Central memory CD8-positive, alpha-beta T cell (primary cell): ENCODE measurements at regions not wholly inside any gene's neighbourhood (a gene's known extent, or its start where the extent isn't known, plus 50 kb on each side); places are given as distances from the start of the nearest gene placed in this dataset.

Experiments used
- ATAC-seq: fragments of 150-1000 bp; cut with Tn5 transposase; replicated peaks from 2 replicates; pipeline ENCODE4 v1.10.0; 2022; ENCODE audit warnings: mild to moderate bottlenecking, moderate FRiP score, moderate number of reproducible peaks; ENCODE audit not compliant: poor library complexity, severe bottlenecking; ENCODE audit errors: extremely low read depth
- DNase-seq, 2 donors: peaks; one replicate each; pipeline ENCODE4 v3.0.0; 2021; ENCODE audit warnings: low spot score in 2 of 2
- H3K27ac Mint-ChIP-seq: one replicate; pipeline ENCODE4 v1.8.0; 2022; ENCODE audit warnings: low read depth, mild to moderate bottlenecking, moderate library complexity, mixed read lengths
- H3K27me3 Mint-ChIP-seq: one replicate; pipeline ENCODE4 v1.8.0; 2022; ENCODE audit warnings: mixed read lengths
- H3K36me3 Mint-ChIP-seq: one replicate; pipeline ENCODE4 v1.8.0; 2022; ENCODE audit warnings: mild to moderate bottlenecking, moderate library complexity, mixed read lengths; ENCODE audit not compliant: insufficient read depth
- H3K4me1 Mint-ChIP-seq: one replicate; pipeline ENCODE4 v1.8.0; 2022; ENCODE audit warnings: mixed read lengths
- H3K4me3 Mint-ChIP-seq: one replicate; pipeline ENCODE4 v1.8.0; 2022; ENCODE audit warnings: mild to moderate bottlenecking, moderate library complexity, mixed read lengths
- H3K9me3 Mint-ChIP-seq: one replicate; pipeline ENCODE4 v1.8.0; 2022; ENCODE audit warnings: mixed read lengths

DNA sequence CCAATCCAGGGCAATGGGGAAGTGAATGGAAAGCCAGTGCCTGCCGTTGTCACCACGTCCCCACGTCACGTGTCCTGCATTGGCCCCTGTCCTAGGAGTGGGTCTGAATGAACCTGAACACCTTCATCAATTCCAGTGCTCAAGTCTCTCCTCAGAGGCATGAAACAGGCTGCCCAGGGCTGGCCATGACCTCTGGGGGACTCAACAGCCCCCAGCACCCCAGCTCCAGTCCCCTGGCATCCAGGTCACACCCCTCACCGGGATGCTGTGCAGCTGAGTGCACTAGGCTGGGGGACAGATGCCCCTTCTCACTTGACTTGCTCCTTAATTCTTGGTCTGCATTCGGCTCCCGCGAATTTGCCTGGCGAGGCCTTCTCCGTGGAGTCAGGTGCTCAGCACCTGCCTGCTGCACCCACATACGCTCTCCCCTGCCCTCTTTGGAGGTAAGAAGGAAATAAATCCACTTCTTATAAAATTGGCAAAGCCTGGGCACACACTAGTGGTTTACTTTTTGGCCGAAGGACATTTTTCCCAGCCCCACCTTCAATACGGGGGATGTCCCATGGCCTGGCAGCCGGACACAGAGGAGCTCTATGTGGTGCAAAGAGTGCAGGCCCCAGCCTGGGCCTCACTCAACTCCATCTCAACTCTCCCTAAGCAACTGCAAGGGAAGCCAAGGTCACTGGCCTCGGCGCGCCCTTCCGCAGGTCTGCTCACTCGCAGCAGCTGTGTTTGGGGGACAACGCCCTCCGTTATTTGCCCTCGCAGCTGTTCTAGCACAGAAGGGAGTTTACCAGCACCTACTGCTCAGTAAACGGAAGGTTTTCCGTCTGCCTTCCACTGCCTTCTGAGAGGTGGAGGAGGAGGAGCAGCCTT, 77.6 kb upstream of the SHH start:
- no peaks in the 10 kb centered on the region for H3K4me1 Mint-ChIP-seq
- H3K36me3 Mint-ChIP-seq = no peaks in the 10 kb centered on the region
- H3K4me3 Mint-ChIP-seq = no peak overlapping the region
- H3K27ac Mint-ChIP-seq = no peak overlapping the region
- DNase-seq (no peak), ATAC-seq (no peak)
- H3K9me3 Mint-ChIP-seq = peaks cover 7% of the 10 kb centered on the region
- H3K27me3 Mint-ChIP-seq = peaks cover 15% of the 10 kb centered on the region

DNA sequence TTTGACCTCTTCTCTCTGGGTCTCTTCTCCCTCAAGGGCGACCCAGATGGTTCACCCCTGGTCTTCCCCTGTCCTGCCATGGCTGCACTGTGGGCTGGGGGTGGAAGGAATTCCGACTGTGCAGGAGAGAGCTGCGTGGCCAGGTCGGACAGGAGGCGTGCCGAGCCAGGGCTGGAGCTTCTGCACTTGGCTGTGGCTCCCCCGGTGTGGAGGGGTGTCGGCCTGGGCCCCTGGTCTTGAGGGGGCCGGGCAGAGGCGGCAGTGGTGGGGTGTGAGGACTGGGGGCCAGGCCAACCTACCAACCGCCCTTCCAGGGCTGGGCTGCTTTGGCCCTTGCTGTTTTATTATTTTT, 74.9 kb upstream of the SHH start:
- DNase-seq = no peak
- Mint-ChIP-seq H3K36me3 (peaks cover 2% of the 10 kb centered on the region), H3K27me3 (peaks cover 15% of the 10 kb centered on the region), H3K4me1 (no peaks in the 10 kb centered on the region), H3K27ac (no peak overlapping the region), H3K4me3 (no peak overlapping the region), H3K9me3 (peaks cover 7% of the 10 kb centered on the region)
- no peak for ATAC-seq

GRCh38 chr7:155886391-155887173, 74.3 kb upstream of the SHH start:
- Mint-ChIP-seq H3K9me3 (peaks cover 4% of the 10 kb centered on the region), H3K36me3 (peaks cover 2% of the 10 kb centered on the region), H3K27ac (no peak overlapping the region), H3K4me1 (no peaks in the 10 kb centered on the region), H3K4me3 (no peak overlapping the region), H3K27me3 (peaks cover 15% of the 10 kb centered on the region)
- DNase-seq = no peak
- ATAC-seq = no peak

DNA sequence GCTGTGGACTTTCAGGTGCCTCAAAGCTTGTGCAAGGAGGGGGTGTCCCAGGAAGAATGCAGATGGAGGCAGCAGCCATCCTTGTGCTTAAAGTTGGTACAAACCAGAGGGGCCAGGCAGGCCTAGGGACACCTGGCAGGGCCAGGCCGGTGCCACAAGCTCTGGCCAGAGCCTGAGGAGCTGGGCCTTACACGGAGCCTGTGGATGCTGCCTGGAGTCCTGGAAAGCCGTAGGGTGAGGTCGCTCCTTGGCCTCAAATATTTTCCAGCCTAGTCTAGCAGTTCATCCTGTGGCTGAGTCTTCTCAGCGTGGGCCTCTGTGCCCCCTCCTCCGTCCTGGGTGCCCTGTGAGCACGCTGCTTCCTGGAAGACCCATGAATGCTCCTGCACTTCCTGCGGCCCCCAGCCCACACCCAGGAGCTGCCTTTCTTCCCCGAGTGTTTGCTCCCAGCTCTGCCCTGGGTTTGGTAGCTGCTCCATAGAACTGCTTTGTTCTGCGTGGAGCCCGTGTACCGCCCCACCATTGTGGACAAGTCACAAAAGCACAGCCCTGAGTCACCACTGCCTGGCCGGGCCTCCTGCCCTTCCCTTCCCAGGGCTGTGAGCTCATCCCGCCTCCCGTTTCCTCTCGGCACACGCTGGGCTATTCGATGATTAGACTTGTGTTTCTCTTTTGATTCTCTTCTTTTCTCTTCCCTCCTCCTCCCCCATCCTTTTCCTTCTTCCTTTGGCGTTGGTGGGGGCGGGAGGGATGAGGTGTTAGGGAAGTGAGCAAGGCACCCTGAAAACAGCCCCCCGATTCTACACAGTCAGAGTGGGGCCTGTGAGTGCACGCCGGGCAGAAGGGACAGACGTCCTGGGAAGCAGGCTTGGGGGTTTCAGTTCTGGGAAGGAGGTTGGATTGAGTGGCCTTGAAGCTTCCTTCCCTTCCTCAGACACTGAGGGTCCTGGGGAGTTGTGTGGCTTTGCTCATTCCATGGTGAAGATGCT, 73.2 kb upstream of the SHH start:
- no peak overlapping the region for H3K27ac Mint-ChIP-seq
- H3K4me3 Mint-ChIP-seq = no peak overlapping the region
- H3K36me3 Mint-ChIP-seq = peaks cover 2% of the 10 kb centered on the region
- DNase-seq = no peak
- peaks cover 15% of the 10 kb centered on the region for H3K27me3 Mint-ChIP-seq
- ATAC-seq = no peak
- no peaks in the 10 kb centered on the region for H3K9me3 Mint-ChIP-seq
- H3K4me1 Mint-ChIP-seq = no peaks in the 10 kb centered on the region

DNA sequence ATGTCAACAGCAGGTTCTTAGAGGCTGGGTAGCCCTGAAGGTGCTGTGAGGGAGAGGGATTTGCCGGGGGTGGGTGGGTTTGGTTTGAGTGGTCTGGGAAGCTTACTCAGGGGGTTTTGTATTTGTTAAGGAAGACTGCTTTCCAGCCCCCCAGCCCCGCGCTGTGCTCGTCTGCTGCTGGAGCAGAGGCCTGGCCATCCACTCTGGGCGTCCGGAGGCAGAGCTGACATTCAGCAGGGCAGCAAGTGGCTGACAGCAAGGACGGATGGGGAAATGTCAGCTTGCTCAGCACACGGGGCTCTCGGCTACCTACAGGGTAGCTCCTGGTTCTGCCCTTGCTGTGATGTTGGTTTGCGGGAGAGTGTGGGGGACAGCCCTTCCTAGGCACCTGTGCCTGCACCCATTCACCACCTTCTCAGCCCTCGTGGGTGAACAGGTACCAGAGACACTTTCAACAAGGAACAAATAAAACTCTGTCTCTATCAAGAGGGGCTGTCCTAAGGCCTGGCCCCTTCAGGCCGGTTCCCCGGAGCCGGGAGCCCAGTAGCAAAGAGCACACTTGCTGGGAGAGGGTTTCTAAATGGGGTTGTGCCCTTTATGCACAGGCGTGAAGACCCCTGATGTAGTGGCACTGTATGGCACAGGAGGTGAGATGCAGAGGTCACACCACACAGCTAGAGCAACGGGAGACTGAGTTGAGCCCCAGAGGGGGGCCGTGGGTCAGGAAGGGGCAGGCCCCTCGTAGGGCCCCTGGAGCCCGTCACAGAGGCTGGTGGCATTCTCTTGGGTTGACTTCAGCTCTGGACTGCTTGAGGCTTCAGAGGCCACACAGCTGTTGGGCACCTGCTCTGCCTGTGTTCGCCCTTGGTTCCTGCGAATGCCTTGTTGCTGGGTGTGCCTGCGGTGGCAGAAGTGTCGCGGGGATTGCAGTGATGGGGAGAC, 72.2 kb upstream of the SHH start:
- Mint-ChIP-seq H3K4me3 (no peak overlapping the region), H3K36me3 (peaks cover 2% of the 10 kb centered on the region), H3K4me1 (no peaks in the 10 kb centered on the region), H3K27me3 (peaks cover 15% of the 10 kb centered on the region), H3K9me3 (no peaks in the 10 kb centered on the region), H3K27ac (no peak overlapping the region)
- ATAC-seq (no peak), DNase-seq (no peak)

- Mint-ChIP-seq H3K4me3 (no peak overlapping the region), H3K27me3 (peaks cover 15% of the 10 kb centered on the region), H3K27ac (no peak overlapping the region), H3K36me3 (peaks cover 2% of the 10 kb centered on the region), H3K9me3 (no peaks in the 10 kb centered on the region), H3K4me1 (no peaks in the 10 kb centered on the region)
- ATAC-seq (no peak), DNase-seq (no peak)
Measured at GRCh38 chr7:155883491-155884224, 71.4 kb upstream of the SHH start.

DNA sequence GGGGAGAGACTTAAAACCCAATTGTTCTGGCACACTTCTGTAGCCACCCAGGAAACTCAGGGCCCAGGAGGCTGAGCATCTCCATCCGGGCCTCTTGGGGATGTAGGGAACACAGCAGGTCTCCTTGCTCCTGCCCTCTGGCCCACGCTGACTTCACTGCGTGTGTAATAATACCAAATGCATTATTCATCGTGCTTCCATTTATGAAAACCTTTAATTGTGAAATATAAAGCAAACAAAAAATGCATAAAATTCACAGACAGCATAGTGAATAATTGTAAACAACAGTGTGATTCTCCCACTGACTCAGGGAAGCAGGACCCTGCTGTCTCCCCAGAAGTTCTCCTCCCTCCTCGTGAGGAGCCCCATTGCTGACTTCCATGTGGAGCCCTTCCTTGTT, 70.3 kb upstream of the SHH start:
- H3K4me3 Mint-ChIP-seq = no peak overlapping the region
- H3K27ac Mint-ChIP-seq = no peak overlapping the region
- H3K27me3 Mint-ChIP-seq = peaks cover 15% of the 10 kb centered on the region
- no peaks in the 10 kb centered on the region for H3K9me3 Mint-ChIP-seq
- DNase-seq (no peak), ATAC-seq (no peak)
- no peaks in the 10 kb centered on the region for H3K4me1 Mint-ChIP-seq
- peaks cover 2% of the 10 kb centered on the region for H3K36me3 Mint-ChIP-seq

DNA sequence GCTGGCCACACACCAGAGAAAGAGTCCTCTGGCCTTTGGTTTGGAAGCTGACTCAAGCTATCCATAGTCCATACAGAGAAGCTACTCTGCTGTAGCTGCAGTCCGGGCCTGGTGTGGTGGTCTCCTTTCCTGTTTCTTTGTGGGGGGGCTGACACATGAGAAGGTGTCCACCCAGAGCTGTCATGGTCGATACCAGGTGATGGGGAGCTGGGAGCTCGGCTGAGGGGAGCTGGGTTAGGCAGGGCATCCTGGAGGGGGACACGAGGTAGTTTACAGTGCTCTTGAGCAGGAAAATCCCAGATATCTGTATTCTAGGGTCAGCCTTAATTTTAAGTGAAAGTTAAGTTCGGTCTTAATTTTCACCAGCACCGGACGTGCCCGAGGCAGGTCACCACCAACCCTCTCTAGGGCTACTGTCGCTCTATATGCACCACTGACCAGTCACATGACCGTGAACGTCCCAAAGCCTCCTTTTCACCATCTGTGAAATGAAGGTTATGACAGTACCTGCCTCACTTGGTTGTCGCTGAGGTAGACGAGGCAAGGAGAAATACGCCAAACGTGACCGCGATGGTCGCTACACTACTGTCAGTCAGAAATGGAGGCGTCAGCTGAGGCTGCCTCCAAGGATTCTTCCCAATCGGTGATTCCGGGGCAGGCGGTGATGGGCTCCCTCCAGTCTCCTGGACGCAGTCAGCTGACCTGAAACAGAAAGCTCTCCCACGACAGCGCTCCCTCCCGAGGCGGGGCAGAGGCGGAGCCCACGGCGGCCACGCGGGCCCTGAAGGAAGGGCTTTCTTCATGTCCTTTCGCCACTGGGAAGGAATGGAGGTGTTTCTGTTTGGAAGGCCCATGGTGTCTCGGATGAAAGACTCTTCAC, 69.4 kb upstream of the SHH start:
- Mint-ChIP-seq H3K27ac (no peak overlapping the region), H3K9me3 (no peaks in the 10 kb centered on the region), H3K4me1 (no peaks in the 10 kb centered on the region), H3K36me3 (peaks cover 2% of the 10 kb centered on the region), H3K4me3 (no peak overlapping the region), H3K27me3 (peaks cover 14% of the 10 kb centered on the region)
- no peak for ATAC-seq
- no peak for DNase-seq

GRCh38 chr7:155880721-155881120, 68.5 kb upstream of the SHH start:
- H3K4me3 Mint-ChIP-seq = no peak overlapping the region
- no peaks in the 10 kb centered on the region for H3K9me3 Mint-ChIP-seq
- DNase-seq = no peak
- H3K36me3 Mint-ChIP-seq = peaks cover 2% of the 10 kb centered on the region
- peaks cover 4% of the 10 kb centered on the region for H3K27me3 Mint-ChIP-seq
- no peaks in the 10 kb centered on the region for H3K4me1 Mint-ChIP-seq
- ATAC-seq = no peak
- no peak overlapping the region for H3K27ac Mint-ChIP-seq

DNA sequence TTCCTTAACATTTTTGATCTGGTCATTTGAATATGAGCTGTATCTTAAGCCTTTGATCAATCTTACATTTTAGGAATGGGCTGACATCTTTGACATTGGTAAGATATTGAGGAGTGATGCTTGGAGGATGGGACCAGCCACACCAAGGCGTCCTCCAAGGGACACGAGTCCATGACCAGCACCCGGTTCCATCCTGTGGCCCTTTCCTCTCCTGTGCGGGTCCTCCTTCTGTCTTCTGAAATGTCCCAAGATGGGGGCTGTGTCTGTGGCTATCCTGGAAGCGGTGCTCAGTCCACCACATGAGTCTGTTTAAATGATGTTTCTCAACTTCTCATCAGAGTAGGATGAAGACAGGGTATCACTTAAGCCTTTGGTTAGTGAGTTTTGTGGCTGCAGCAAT, 67.3 kb upstream of the SHH start:
- Mint-ChIP-seq H3K27ac (no peak overlapping the region), H3K4me3 (no peak overlapping the region), H3K27me3 (peaks cover 4% of the 10 kb centered on the region), H3K4me1 (no peaks in the 10 kb centered on the region), H3K36me3 (peaks cover 2% of the 10 kb centered on the region), H3K9me3 (no peaks in the 10 kb centered on the region)
- DNase-seq (no peak), ATAC-seq (no peak)
